Endothelial cell of umbilical vein (primary cell): ENCODE measurements at regions not wholly inside any gene's neighbourhood (a gene's known extent, or its start where the extent isn't known, plus 50 kb on each side); places are given as distances from the start of the nearest gene placed in this dataset.
"Not testable (repeated sequence)": the region's sequence is repeated elsewhere in the genome, so short reads cannot be mapped to it uniquely, and the experiment has no call there.

ENCODE experiments used
- BruUV-seq: library from RNA; stranded (reverse); fragments of 400-500 nt; replicated peaks from 2 replicates; lab custom pipeline; 2021; lab: Mats Ljungman, UMichigan
- CTCF ChIA-PET: fragments of 300-600, 350-600 bp; sonication (Branson Sonifier 250); formaldehyde crosslinking; loops from one replicate; lab custom pipeline; 2021; ENCODE audit warnings: antibody characterized with exemption, inconsistent platforms; lab: Charles Lee
- POLR2A ChIA-PET: fragments of 300-600, 350-600 bp; sonication (Branson Sonifier 250); formaldehyde crosslinking; loops from one replicate; lab custom pipeline; 2021; ENCODE audit warnings: antibody characterized with exemption, inconsistent platforms; lab: Charles Lee
- DNase-seq: peaks from one replicate; pipeline ENCODE4 v3.0.0-alpha.2; 2011; ENCODE audit warnings: low read depth, low spot score
- FAIRE-seq: peaks from 2 replicates; lab custom pipeline; 2011; peaks lifted over from hg19 to GRCh38; lab: Jason Lieb, UNC
- H2AFZ ChIP-seq: 2 replicates; pipeline ENCODE4 v1.6.0; 2012; ENCODE audit warnings: low read depth, low read length, control low read depth, inconsistent platforms
- H3K27ac ChIP-seq: 2 replicates; pipeline ENCODE4 v1.5.1; 2011; ENCODE audit warnings: low read depth, mild to moderate bottlenecking, control low read depth, low read length, moderate library complexity; ENCODE audit not compliant: insufficient read depth
- H3K27me3 ChIP-seq, 2 experiments: 2 replicates each; pipeline versions ENCODE4 v1.6.0 to v1.6.1; 2011; ENCODE audit warnings: low read length in 2 of 2, mixed read lengths in 1 of 2; ENCODE audit not compliant: control insufficient read depth in 2 of 2, insufficient read depth in 2 of 2
- H3K36me3 ChIP-seq, 2 experiments: 2 replicates in 1 of 2; 3 replicates in 1 of 2; pipeline ENCODE4 v1.5.1; 2011; ENCODE audit warnings: low read length in 2 of 2, mild to moderate bottlenecking in 1 of 2, moderate library complexity in 1 of 2; ENCODE audit not compliant: control insufficient read depth in 2 of 2, insufficient read depth in 2 of 2; ENCODE audit errors: extremely low read depth in 1 of 2
- H3K4me1 ChIP-seq: 3 replicates; pipeline ENCODE4 v1.5.1; 2011; ENCODE audit warnings: mild to moderate bottlenecking, low read length; ENCODE audit not compliant: control insufficient read depth, insufficient read depth; ENCODE audit errors: extremely low read depth
- H3K4me2 ChIP-seq: 2 replicates; pipeline ENCODE4 v1.6.1; 2011; ENCODE audit warnings: low read length, control low read depth, mixed read lengths; ENCODE audit not compliant: insufficient read depth
- H3K4me3 ChIP-seq, 3 experiments: fragments of 200-600 bp in 1 of 3; sonication (generic), shearing (Covaris generic) in 1 of 3; replicated peaks in 1 of 3; 2 replicates each; pipeline ENCODE4 v1.5.1; 2011 to 2016; ENCODE audit warnings: control low read depth in 3 of 3, low read length in 3 of 3, mild to moderate bottlenecking in 2 of 3, inconsistent platforms in 1 of 3, low read depth in 1 of 3, moderate library complexity in 1 of 3; ENCODE audit not compliant: insufficient read depth in 1 of 3
- H3K79me2 ChIP-seq: 2 replicates; pipeline ENCODE4 v1.6.0; 2012; ENCODE audit warnings: low read length, inconsistent platforms; ENCODE audit not compliant: control insufficient read depth, insufficient read depth
- H3K9ac ChIP-seq: replicated peaks from 2 replicates; pipeline ENCODE3; 2011; ENCODE audit warnings: low read length, control low read depth; ENCODE audit not compliant: insufficient read depth; ENCODE audit errors: extremely low read depth
- H3K9me1 ChIP-seq: replicated peaks from 3 replicates; pipeline ENCODE4 v1.6.0; 2011; ENCODE audit warnings: mild to moderate bottlenecking, low read length; ENCODE audit not compliant: control insufficient read depth, insufficient read depth; ENCODE audit errors: extremely low read depth
- H3K9me3 ChIP-seq: replicated peaks from 2 replicates; pipeline ENCODE4 v1.5.1; 2012; ENCODE audit warnings: low read length, inconsistent platforms; ENCODE audit not compliant: control insufficient read depth, insufficient read depth
- H4K20me1 ChIP-seq: replicated peaks from 2 replicates; pipeline ENCODE3; 2011; ENCODE audit warnings: mild to moderate bottlenecking, low read length; ENCODE audit not compliant: control insufficient read depth, insufficient read depth; ENCODE audit errors: extremely low read depth
- EZH2 ChIP-seq: IDR thresholded peaks from 2 replicates; pipeline ENCODE4 v1.6.1; 2012; ENCODE audit warnings: borderline replicate concordance, low read depth, mild to moderate bottlenecking, moderate library complexity, low read length, inconsistent platforms; ENCODE audit not compliant: severe bottlenecking
- FOS ChIP-seq: IDR thresholded peaks from 2 replicates; pipeline ENCODE4 v1.6.1; 2011; ENCODE audit warnings: mild to moderate bottlenecking, low read length, moderate library complexity, borderline replicate concordance; ENCODE audit not compliant: insufficient read depth
- GATA2 ChIP-seq: IDR thresholded peaks from 2 replicates; pipeline ENCODE4 v1.7.0; 2011; ENCODE audit warnings: low read depth, mild to moderate bottlenecking, moderate library complexity, mixed read lengths, low read length; ENCODE audit not compliant: insufficient read length, insufficient read depth
- JUN ChIP-seq: IDR thresholded peaks from 2 replicates; pipeline ENCODE4 v1.6.1; 2011; ENCODE audit warnings: borderline replicate concordance, low read depth; ENCODE audit not compliant: insufficient read length, insufficient read depth
- MYC ChIP-seq: IDR thresholded peaks from one replicate; pipeline ENCODE4 v1.6.1; 2011; ENCODE audit warnings: mild to moderate bottlenecking, low read depth, low read length
- POLR2A ChIP-seq: IDR thresholded peaks from 2 replicates; pipeline ENCODE4 v1.6.1; 2012; ENCODE audit warnings: low read depth, mild to moderate bottlenecking, control low read depth, low read length
- POLR2AphosphoS5 ChIP-seq: IDR thresholded peaks from 2 replicates; pipeline ENCODE4 v1.6.1; 2012; ENCODE audit warnings: low read depth, mild to moderate bottlenecking, control low read depth, low read length, moderate library complexity; ENCODE audit not compliant: insufficient read depth
- dilution Hi-C: fragments of 300-500 bp; cut with MboI; formaldehyde crosslinking; loops from one replicate; pipeline ENCODE4 v1.15.0; 2019; ENCODE audit warnings: low sequenced_read_pairs; ENCODE audit not compliant: extremely low pct_ligation_motif_present
- intact Hi-C: fragments of 100-400 bp; cut with micrococcal nuclease; formaldehyde crosslinking; loops from one replicate; pipeline ENCODE4 v1.10.0; 2022
- TF ChIP-seq, protein P1 (sequence below): IDR thresholded peaks from 2 replicates; pipeline ENCODE4 v1.6.1; 2011; ENCODE audit not compliant: insufficient read depth, insufficient read length
- TF ChIP-seq, protein P2 (sequence below), 2 donors: IDR thresholded peaks; 1 replicate in 1 of 2; 2 replicates in 1 of 2; pipeline ENCODE4 v1.5.1; 2011; ENCODE audit warnings: low read length in 2 of 2, mild to moderate bottlenecking in 2 of 2, moderate library complexity in 2 of 2, control low read depth in 1 of 2, inconsistent platforms in 1 of 2, low read depth in 1 of 2; ENCODE audit not compliant: insufficient read depth in 1 of 2; ENCODE audit errors: extremely low read depth in 1 of 2

DNA sequence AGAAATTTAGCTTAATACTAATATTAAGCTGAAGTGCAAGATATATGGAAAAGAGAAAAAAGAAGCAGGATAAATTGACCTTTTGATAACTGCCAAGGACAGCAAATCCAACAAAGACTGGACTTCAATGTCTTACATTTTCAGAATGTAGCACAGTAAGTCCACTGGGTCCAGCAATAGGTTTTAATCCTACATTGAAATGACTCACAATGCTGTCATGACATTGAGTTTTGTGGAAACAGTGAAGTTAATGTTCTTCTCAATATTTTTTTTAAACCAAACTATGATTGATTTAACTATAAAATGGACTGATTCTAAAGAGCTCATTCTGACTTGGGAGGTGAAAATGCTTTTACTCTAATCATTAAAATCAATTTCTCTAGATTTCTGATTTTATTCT is 166.6 kb upstream of the ZNF717 start:
- H3K27ac ChIP-seq: no peak overlapping the region
- H3K36me3 ChIP-seq: no peaks in the 10 kb centered on the region
- POLR2A ChIA-PET: no interaction called here
- CTCF ChIA-PET: no interaction called here
- no peak overlapping the region for H3K4me2 ChIP-seq
- DNase-seq (no peak), FAIRE-seq (no peak)
- H3K9me1 ChIP-seq: no peaks in the 10 kb centered on the region
- H2AFZ ChIP-seq: no peak overlapping the region
- no TSS peak for BruUV-seq
- no peak overlapping the region for H3K9ac ChIP-seq
- dilution Hi-C loops: no loop called here
- no peaks in the 10 kb centered on the region for H3K4me1 ChIP-seq
- H3K9me3 ChIP-seq: peaks cover 2% of the 10 kb centered on the region
- no peaks in the 10 kb centered on the region for H3K27me3 ChIP-seq
- no peak overlapping the region for H3K4me3 ChIP-seq
- intact Hi-C loops: no loop called here
- no peak for TF ChIP-seq FOS
- TF ChIP-seq, protein P1, sequence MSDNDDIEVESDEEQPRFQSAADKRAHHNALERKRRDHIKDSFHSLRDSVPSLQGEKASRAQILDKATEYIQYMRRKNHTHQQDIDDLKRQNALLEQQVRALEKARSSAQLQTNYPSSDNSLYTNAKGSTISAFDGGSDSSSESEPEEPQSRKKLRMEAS: no peak
- no peak for TF ChIP-seq GATA2
- TF ChIP-seq JUN: no peak
- TF ChIP-seq POLR2A: no peak
- TF ChIP-seq, protein P2, sequence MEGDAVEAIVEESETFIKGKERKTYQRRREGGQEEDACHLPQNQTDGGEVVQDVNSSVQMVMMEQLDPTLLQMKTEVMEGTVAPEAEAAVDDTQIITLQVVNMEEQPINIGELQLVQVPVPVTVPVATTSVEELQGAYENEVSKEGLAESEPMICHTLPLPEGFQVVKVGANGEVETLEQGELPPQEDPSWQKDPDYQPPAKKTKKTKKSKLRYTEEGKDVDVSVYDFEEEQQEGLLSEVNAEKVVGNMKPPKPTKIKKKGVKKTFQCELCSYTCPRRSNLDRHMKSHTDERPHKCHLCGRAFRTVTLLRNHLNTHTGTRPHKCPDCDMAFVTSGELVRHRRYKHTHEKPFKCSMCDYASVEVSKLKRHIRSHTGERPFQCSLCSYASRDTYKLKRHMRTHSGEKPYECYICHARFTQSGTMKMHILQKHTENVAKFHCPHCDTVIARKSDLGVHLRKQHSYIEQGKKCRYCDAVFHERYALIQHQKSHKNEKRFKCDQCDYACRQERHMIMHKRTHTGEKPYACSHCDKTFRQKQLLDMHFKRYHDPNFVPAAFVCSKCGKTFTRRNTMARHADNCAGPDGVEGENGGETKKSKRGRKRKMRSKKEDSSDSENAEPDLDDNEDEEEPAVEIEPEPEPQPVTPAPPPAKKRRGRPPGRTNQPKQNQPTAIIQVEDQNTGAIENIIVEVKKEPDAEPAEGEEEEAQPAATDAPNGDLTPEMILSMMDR (IDR thresholded peaks at IDR 0.05; ENCODE audit: extremely low read depth in 1 of 2, insufficient read depth in 1 of 2, low read depth in 1 of 2, low read length in 2 of 2): no peak
- no peak for TF ChIP-seq MYC
- TF ChIP-seq POLR2AphosphoS5: no peak
- no peak for TF ChIP-seq EZH2
- H4K20me1 ChIP-seq: no peaks in the 10 kb centered on the region
- no peaks in the 10 kb centered on the region for H3K79me2 ChIP-seq

- DNase-seq, CTCF ChIA-PET, BruUV-seq, H3K4me1 ChIP-seq, H3K27ac ChIP-seq, dilution Hi-C loops, H3K27me3 ChIP-seq, H2AFZ ChIP-seq, H3K9ac ChIP-seq, H3K79me2 ChIP-seq, H3K4me2 ChIP-seq, H3K9me1 ChIP-seq, H3K9me3 ChIP-seq, H3K36me3 ChIP-seq, intact Hi-C loops, POLR2A ChIA-PET, FAIRE-seq, H3K4me3 ChIP-seq, H4K20me1 ChIP-seq: not testable (repeated sequence)
Observed at GRCh38 chr3:75960031-75960430, 174.7 kb upstream of the ZNF717 start.

DNA sequence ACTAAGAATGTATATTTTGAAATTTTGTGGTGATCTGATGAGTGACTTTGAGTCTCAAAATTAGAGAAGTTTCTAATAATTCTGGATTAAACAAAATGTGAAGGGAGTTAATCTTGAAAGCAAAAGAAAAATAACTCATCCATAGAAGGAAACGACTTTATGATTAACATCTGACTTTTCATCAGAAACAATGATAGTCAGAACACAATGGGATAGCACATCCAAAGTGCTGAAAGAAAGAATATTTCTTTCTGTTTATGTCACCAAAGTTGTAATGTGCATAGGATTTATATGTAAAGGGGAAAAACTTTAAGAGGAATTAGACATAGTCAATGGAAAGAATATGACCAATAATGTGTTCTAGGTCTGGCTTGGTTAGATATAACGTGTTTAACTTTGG is 176.7 kb upstream of the ZNF717 start:
- H3K27ac ChIP-seq, H3K4me1 ChIP-seq, intact Hi-C loops, H3K4me2 ChIP-seq, DNase-seq, H3K36me3 ChIP-seq, H3K27me3 ChIP-seq, dilution Hi-C loops, H3K9me3 ChIP-seq, BruUV-seq, H3K79me2 ChIP-seq, CTCF ChIA-PET, H3K4me3 ChIP-seq, H2AFZ ChIP-seq, H3K9me1 ChIP-seq, POLR2A ChIA-PET, H3K9ac ChIP-seq, H4K20me1 ChIP-seq: not testable (repeated sequence)
- FAIRE-seq: peak; percentile 28
